Mammary epithelial cell (primary cell): ENCODE measurements at regions not wholly inside any gene's neighbourhood (a gene's known extent, or its start where the extent isn't known, plus 50 kb on each side); places are given as distances from the start of the nearest gene placed in this dataset.

Source experiments
- CTCF ChIP-seq, 2 donors: IDR thresholded peaks in 1 of 2; conservative IDR thresholded peaks in 1 of 2; 2 replicates each; pipeline ENCODE4 v1.5.1; 2011 to 2012; ENCODE audit warnings: inconsistent platforms in 2 of 2, low read length in 2 of 2, mild to moderate bottlenecking in 2 of 2, control low read depth in 1 of 2, low read depth in 1 of 2; ENCODE audit not compliant: insufficient read depth in 1 of 2; ENCODE audit errors: extremely low read depth in 1 of 2
- EZH2 ChIP-seq: IDR thresholded peaks from 2 replicates; pipeline ENCODE4 v1.6.1; 2012; ENCODE audit warnings: low read length, inconsistent platforms, borderline replicate concordance

- TF ChIP-seq CTCF (conservative IDR thresholded peaks at IDR 0.05 in 1 of 2, IDR thresholded peaks at IDR 0.05 in 1 of 2; ENCODE audit: extremely low read depth in 1 of 2, insufficient read depth in 1 of 2, low read depth in 1 of 2, low read length in 2 of 2) (no peak), EZH2 (no peak)
Observed at GRCh38 chr22:27226666-27227065, 569.3 kb downstream of the MIAT start.
